ENCODE measurements at regions not wholly inside any gene's neighbourhood (a gene's known extent, or its start where the extent isn't known, plus 50 kb on each side); places are given as distances from the start of the nearest gene placed in this dataset.

- Histone ChIP-seq H3K79me2 (ENCODE audit: insufficient read depth, low read length) (no peaks in the 10 kb centered on the region), H3K27me3 (ENCODE audit: control insufficient read depth in 1 of 2, insufficient read depth in 2 of 2, low read length in 2 of 2) (no peaks in the 10 kb centered on the region), H3K4me1 (ENCODE audit: insufficient read depth, low read length) (no peaks in the 10 kb centered on the region), H3K4me3 (replicated peaks in 1 of 3; ENCODE audit: insufficient read depth in 1 of 3, low read depth in 2 of 3, low read length in 3 of 3) (no peak overlapping the region), H3K9ac (ENCODE audit: insufficient read depth, low read depth, low read length) (no peak overlapping the region), H3K4me2 (ENCODE audit: low read depth, low read length) (no peak overlapping the region), H3K36me3 (replicated peaks in 1 of 2; ENCODE audit: control insufficient read depth in 1 of 2, insufficient read depth in 2 of 2, low read length in 2 of 2) (no peaks in the 10 kb centered on the region), H3K9me3 (ENCODE audit: low read length) (no peaks in the 10 kb centered on the region), H2AFZ (ENCODE audit: low read length) (no peak overlapping the region), H4K20me1 (ENCODE audit: insufficient read depth, low read length) (no peaks in the 10 kb centered on the region), H3K27ac (ENCODE audit: extremely low read length, insufficient read depth, low read length) (no peak overlapping the region)
- CTCF ChIA-PET (ENCODE audit: low intra/inter-chr PET ratio, low total read pairs), result no interaction called here
- intact Hi-C loops (cut with micrococcal nuclease; ENCODE audit: unreplicated experiment) (no loop called here), in situ Hi-C loops (cut with HindIII; ENCODE audit: extremely low pct_ligation_motif_present, low pct_unique_long_range_greater_than_20kb) (loop anchor here (25.0 kb wide), 1 partner anchor 847 kb away; the partner anchor contains the start of gene NR4A2)
- FAIRE-seq, result no peak
- TF ChIP-seq NR2C2 (CRISPR knock-in tag; IDR thresholded peaks at IDR 0.05; ENCODE audit: borderline replicate concordance), result no peak
- TF ChIP-seq HBP1 (CRISPR knock-in tag; IDR thresholded peaks at IDR 0.05; ENCODE audit: low read depth), result no peak
- TF ChIP-seq MYNN (CRISPR knock-in tag; IDR thresholded peaks at IDR 0.05; ENCODE audit: low read depth), result no peak
- no peak for TF ChIP-seq ZNF782 (CRISPR knock-in tag; IDR thresholded peaks at IDR 0.05; ENCODE audit: borderline replicate concordance)
- no peak for TF ChIP-seq ETS1 (CRISPR knock-in tag; IDR thresholded peaks at IDR 0.05)
- TF ChIP-seq MTA1 (CRISPR knock-in tag; IDR thresholded peaks at IDR 0.05; ENCODE audit: borderline replicate concordance), result no peak
- no peak for TF ChIP-seq YY1 (IDR thresholded peaks at IDR 0.05; ENCODE audit: insufficient read depth, insufficient replicate concordance, low read depth, low read length)
- TF ChIP-seq ZBTB21 (CRISPR knock-in tag; IDR thresholded peaks at IDR 0.05), result no peak
- no peak for TF ChIP-seq ZNF180 (CRISPR knock-in tag; IDR thresholded peaks at IDR 0.05; ENCODE audit: borderline replicate concordance, low read depth)
- no peak for TF ChIP-seq ZNF264 (CRISPR knock-in tag; IDR thresholded peaks at IDR 0.05)
- TF ChIP-seq ATF7 (IDR thresholded peaks at IDR 0.05), result no peak
- TF ChIP-seq ATF7 (CRISPR knock-in tag; IDR thresholded peaks at IDR 0.05), result no peak
- TF ChIP-seq TBL1XR1 (IDR thresholded peaks at IDR 0.05; ENCODE audit: borderline replicate concordance, low read length, partially characterized antibody), result no peak
- no peak for TF ChIP-seq ZZZ3 (CRISPR knock-in tag; IDR thresholded peaks at IDR 0.05; ENCODE audit: borderline replicate concordance)
- no peak for TF ChIP-seq MAX (IDR thresholded peaks at IDR 0.05)
- POLR2A ChIA-PET, result no interaction called here
- ATAC-seq, result no peak
- no TSS peak for BruUV-seq (replicated peaks)
- 29% methylated on average over 3 of the region's 3 CpGs for WGBS (ENCODE audit: low lambda C conversion rate)
- DNase-seq (ENCODE audit: low spot score), result no peak
These were observed 73.2 kb upstream of the GALNT5 start for GRCh38 chr2:157184161-157184895.

Measured in HepG2 (cell line).